GM21515 (cell line): ENCODE measurements at regions not wholly inside any gene's neighbourhood (a gene's known extent, or its start where the extent isn't known, plus 50 kb on each side); places are given as distances from the start of the nearest gene placed in this dataset.

ENCODE experiments used
- ATAC-seq: cut with Tn5 transposase; IDR thresholded peaks from one replicate; pipeline ENCODE4 v1.9.1; 2021; ENCODE audit not compliant: unreplicated experiment

DNA sequence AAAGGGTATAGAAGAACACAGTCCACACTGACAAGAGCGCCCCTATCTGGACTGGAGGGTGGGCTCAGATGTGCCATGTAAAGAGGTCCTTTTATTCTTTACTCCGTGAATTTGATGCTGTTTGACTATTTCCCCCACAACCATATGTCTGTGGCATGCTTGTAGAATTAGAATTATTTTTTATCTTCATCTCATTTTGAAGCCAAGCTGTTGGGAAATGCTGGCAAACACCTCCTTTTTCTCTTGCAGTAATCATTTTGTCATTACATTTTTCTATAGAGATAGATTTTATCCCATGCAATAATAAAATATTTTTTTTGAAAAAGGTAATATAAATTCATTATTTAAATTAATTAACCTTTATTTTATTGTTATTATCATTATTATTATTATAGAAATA, 926.6 kb upstream of the AUTS2 start:
- no peak for ATAC-seq

DNA sequence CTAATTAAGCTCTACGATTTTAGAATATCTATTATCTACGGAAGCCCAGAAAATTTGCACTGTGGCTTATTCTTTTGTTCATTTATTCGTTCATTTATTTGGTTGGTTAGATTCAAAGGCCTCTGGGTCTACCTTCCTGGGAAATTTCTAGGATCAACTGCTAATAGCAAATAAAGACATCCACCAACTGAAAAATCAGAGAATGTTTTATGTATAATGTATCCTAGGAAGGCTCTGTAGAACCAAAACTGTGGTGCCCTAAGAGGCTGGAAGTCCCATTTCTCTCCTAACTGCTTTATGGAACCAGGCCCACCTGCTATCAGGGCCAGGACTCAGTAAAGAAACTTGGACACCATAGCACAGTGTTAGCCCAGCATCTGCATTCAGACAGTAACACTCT, 923.4 kb upstream of the AUTS2 start:
- ATAC-seq: no peak

DNA sequence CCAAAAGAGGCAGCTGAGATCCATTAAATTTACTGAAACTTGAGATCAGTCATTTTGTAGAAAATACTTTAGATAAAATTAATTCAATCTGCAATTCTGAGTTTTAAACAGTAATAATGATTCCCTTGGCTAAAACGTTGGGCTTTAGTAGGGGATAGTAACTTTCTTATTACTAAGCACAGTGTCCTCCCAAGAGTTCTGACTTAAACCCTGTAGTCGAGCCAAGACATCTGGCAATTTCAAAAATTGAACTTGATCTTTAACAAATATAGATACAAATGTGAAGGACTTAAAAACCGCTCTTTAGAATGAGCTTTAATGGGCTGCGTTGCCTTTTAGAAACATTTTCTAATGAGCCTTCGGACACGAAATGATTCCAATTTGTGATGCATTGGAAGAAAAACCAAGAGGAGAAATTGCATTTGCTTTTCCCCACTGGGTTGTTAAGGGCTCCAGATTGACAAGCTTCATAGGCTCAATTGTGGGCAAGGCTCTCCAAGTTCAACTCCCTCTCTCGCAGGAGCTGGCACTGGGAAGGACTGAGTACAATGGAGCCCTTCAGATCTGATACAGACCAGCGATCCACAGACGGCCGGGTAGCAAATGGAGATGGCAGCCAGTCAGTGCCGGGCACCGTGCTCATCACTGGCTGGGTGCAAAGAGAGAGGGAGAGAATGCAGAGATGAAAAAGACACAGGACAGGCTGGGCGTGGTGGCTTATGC, 921.3 kb upstream of the AUTS2 start:
- ATAC-seq: no peak

DNA sequence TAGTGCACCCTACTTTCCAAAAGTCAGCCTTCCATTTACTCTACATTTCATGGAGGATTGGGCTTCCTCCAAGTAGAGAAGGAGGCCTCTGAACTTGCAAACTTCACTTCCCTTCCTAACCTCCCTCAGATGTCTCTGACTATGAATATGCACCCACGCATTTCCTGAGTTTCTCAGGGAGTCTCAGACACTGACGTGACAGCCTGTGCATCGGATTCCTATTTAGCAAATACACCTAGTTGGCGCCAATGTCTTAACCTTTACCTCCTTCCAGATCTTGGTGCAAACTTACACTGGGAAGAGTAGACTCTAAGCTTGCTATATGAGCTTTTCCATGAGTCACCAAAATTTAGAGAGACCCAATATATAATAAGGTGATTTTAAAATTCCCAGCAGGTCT, 920.1 kb upstream of the AUTS2 start:
- ATAC-seq: no peak

DNA sequence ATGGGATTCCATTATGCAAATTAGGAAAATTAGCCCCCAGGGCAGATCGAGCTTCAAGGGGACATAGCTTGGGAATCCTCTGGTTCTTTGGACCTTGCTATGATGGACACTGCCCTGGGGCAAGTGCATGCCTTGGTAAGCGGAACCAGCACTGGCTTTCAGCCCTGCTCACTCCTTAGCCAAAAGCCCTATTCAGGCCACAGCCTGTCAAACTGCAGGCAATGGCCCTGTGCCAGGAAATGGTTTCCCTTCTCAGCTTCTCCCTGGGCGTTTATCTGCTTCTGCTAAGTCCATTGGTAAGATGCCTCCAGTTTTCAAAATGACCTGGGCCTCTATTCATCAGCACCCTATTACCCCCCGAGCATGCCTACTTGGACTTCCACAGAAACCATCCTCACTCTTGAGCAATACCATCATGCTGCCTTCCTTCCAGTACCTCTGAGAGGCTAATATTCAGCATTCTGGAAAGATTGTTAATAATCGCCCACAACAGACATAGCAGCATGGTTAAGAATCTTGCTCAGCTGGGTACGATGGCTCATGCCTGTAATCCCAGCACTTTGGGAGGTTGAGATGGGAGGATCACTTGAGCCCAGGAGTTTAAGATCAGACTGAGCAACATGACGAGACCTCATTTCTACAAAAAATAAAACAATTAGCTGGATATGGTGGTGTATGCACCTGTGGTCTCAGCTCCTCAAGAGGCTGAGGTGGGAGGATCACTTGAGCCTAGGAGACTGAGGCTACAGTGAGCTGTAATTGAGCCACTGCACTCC, 918.6 kb upstream of the AUTS2 start:
- no peak for ATAC-seq

DNA sequence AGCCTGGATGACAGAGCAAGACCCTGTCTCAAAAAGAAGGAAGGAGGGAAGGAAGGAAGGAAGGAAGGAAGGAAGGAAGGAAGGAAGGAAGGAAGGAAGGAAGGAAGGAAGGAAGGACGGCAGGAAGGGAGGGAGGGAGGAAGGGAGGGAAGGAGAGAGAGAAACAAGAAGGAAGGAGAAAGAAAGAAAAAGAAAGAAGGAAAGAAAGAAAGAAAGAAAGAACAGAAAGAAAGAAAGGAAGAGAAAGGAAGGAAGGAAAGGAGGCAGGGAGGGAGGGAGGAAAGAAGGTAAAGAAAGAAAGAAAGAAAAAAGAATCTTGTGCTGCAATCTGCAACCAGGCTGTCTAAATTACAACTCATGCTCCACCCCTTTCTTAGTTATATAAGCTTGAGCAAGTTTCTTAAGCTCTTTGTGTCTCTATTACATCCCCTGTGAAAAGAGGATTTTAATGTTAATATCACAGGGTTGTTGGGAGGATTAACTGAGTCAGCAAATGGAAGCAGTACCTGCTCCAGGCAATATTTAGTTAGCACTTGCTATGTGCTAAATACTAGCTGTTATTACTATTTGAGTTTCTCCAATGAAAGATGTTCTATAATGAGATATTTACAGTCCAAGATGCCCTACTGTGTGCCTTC, 917.9 kb upstream of the AUTS2 start:
- no peak for ATAC-seq

DNA sequence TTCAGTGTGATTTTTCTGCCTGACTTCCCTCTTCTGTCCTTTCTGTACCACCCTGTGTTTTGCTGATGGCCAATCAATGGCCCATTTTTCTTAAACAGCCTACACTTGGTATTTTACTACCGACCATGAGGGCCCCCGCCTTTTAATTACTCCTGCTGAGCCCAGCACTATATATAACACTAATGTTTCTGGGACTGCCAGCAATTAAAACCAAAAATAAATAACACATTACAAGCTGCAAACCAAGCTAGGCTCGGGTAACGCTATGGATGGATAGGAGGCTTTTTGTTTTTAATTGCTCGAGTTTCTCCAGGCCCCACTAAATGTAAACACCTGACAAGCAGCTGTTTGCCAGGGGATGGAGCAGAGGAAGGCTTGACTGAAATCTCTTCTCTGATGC, 915.4 kb upstream of the AUTS2 start:
- ATAC-seq: no peak

DNA sequence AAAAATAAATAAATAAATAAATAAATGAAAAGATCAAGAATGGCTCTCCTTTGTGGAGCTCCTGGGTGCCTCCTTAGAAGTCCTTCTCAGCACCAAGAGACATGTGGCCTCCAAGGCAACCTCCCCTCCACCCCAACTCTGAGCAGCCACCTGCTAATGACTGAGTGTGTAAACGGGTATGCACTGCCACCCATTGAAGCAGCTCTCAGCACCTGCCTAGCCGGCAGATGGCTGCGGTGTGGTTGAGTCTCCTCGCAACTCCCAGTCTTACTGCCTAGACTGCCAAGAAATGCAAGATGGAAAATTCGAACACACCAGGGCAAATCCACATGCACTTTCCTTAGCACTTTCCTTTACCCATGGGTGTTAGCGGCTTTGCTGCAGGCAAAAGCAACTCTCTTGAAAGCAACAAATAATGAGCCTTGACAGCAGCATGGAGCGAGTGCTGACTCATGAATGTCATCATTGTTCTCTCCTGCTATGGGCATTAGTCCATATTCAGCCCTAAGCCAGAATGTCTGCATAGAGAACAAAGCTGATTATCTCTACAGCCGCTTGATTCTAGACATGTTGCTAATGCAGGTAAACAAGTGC, 913.9 kb upstream of the AUTS2 start:
- ATAC-seq: no peak

DNA sequence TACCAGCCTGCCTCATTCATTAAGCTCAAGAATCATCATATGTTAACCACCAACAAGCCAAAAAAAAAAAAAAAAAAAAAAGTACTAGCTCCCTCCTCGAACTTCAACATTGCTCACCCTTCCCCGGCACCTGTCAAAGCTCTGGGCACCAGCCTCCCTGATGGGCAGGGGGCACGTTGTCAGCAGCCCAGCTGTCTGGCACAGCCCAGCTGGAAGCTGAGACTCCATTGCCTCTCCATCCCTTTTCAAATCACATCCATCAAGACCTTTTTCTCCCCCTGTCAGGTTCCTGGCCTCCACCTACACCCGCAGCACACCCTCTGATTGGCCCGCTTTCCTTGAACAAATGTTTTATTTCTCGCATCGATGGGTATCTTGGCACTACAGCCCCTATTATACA, 913.3 kb upstream of the AUTS2 start:
- no peak for ATAC-seq

DNA sequence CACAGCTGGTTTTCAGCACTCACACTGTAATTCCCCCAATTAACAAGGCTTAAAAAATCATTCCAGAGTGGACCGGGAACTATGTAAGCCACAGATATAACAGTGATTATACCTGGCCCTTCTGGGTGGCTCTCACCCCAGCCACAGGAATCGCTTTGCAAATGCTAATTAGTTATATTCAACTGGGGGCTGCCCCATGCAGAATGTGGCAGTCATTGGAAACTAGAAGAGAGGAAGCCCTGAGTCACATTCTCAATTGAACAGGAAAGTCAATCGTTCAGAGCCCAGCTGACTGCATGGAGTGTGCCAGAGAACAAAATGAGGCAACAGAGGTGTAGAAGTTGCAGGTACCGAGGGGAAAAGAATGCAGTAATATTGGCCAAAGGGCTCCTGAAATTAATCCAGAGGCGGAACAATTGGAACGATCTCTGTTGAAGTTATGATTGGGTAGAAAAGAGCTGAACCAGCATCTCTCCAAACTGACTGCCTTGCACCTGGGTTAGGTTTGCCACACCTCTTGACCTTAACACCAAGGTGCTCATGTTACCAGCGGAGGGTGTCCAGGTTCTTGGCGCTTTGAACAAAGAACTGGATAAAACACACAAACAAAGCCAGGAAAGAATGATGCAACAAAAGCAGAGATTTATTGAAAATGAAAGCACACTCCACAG, 909.7 kb upstream of the AUTS2 start:
- no peak for ATAC-seq

DNA sequence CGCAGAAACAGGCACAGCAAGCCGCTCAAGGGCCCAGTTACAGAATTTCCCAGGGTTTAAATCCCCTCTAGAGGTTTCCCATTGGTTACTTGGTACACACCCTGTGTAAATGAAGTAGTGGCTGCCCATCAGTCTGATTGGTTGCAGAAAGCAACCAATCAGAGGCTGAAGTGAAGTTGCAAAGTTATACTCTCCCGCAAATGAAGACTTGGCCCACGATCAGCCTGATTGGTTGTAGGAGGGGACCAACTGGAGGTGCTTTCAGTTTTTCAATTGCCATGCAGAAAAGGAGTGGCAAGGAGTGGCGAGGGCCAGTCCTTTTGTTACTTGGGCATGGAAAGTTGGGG, 909.2 kb upstream of the AUTS2 start:
- no peak for ATAC-seq

DNA sequence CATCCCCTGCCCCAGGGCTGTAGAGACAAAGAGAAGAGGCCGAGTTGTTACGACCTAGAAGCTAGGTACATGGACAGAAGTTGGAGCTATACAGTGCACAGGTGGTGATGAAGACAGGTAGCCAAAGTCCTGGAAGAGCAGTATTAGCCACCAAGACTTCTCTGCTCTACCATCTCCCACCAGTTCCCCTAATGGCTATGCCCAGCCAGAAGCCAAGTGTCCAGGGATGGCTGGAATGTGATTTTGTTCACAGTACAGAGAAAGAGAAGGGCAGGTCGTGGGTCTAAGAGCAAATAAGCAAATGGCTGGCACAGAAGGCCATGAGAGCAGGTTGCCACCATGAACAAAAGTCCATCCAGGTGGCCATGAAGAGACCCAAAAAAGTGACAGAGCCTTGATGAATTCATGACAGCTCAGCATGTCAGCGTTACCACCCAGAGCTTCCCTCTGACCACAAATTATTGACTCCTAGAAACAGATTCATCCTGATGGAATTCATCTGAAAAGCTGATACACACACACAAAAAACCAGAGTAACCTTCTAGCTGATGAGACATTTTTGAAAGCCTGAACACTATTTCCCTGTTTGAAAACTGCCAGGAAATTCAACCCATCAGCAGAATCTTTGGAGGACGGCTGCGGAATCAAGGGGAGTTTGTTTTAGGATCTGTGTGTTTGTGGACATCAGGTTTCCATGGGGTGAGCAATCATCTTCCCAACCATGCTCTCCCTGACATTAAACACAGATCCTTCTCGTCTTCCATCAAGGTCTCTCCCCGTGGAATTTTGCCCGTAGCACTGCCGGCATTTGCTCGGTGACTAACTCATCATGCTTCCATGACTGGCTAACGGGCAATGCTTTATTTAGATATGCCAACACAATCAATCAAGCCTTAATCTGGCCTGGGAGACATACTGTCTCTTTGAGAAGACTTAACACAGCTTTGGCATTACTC, 906.7 kb upstream of the AUTS2 start:
- no peak for ATAC-seq

DNA sequence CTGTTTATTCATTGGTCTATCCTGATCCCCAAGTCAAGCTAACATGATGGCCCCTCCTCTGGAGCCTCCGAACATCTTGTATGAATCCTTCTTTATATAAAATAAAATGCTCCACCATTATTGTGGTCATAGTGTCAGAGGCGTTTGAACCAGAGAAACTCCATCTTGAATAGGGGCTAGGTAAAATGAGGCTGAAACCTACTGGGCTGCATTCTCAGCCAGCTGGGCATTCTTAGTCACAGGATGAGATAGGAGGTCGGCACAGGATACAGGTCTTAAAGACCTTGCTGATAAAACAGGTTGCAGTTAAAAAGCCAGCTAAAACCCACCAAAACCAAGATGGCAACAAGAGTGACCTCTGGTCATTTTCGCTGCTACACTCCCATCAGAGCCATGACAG, 905.8 kb upstream of the AUTS2 start:
- no peak for ATAC-seq

DNA sequence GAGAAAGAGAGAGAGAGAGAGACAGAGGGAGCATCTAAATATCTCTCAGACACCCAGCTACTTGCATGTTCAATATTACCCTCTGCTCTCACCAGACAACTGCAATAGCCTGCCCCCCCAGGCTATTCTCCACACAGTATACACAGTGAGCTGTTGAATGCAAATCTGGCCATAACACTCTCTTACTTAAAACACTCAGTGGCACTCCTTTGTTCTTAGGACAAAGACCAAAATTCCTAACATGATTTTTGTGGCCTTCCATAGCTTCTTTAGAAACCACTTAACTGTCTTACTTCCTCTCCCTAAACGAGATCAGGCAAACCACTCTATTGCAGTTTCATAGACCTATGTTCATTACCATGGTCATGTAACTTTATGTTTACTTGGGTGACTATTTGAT, 903.6 kb upstream of the AUTS2 start:
- no peak for ATAC-seq

DNA sequence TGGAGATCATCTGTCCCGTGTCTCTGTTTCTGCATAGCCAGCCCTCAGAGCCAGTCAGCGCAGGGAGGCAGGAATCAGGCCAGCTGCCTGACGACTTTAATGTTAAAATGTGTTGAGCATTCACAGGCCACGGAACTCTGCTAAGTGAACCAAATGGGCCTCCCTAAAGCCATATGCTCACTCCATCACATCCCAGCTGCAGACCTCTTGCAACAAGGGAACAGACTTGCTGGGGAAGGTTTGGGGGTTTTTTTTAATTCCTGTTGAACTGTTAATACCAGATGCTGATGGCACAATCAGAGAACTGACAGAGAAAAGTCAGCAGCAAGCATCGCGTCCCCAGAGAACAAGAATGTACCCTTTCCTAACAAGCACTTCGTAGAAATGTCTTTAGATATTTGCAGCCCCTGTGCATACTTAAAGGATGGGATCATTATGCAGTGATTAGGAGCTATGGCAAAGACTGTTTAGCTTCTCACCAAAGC, 900.4 kb upstream of the AUTS2 start:
- ATAC-seq: no peak

DNA sequence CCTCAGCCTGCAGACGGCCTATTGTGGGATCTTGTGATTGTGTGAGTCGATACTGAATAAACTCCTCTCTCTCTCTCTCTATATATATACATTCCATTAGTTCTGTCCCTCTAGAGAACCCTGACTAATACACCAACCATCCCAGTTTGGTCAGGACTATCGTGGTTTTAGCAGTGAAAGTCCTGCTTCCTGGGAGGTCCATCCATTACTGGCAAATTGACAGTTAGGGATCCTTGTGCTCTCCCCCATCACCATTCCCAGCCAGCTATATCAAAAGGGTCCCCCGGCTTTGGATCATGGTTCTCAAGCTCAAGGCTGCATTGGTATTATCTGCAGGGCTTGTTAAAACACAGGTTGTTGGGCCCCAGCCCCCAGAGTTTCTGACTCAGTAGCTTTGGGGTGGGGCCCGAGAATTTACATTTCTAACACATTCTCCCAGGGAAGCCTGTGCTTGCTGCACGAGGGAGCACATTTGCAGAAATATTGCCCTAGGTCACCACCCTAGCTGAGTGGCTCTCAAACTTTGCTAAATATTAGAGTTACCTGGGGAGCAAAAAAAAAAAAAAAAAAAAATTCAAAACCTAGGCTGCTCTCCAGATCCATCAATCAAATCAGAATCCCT, 899.1 kb upstream of the AUTS2 start:
- ATAC-seq: no peak

DNA sequence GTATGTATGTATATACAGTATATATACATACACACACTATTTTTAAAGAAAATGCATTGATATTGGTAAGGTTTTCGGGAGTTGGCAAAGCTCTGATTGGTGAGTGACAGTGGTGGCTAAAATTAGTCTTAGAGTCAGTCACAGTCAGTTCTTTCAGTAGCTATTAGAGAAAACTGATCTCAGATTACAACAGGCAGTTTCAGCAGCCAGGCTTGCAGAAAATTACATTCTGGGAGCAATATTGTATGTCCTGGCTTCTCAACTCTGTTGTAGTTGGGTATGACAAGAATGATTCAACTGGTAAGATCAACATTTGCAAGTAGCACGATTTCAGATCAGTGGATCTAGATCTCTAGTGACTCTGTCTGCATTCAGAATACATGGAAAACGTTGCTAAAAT, 897.9 kb upstream of the AUTS2 start:
- no peak for ATAC-seq

DNA sequence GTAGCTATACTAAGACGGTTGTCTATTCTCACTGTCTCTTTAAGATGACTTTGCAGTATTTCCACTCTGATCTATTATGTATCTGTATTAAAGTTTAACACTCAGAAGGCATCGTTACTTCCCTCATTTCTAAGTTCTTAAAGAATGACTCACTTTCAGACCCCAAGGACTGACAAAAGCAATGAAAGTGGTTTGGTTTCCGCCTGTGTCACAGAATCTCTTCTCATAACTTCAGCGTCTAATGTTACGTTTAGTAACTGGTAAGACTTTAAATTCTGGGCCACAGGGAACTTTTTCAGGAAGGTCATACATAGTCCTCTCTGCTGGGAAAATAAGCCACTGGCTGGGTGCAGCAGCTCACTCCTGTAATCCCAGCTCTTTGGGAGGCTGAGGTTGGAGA, 892.0 kb upstream of the AUTS2 start:
- no peak for ATAC-seq

DNA sequence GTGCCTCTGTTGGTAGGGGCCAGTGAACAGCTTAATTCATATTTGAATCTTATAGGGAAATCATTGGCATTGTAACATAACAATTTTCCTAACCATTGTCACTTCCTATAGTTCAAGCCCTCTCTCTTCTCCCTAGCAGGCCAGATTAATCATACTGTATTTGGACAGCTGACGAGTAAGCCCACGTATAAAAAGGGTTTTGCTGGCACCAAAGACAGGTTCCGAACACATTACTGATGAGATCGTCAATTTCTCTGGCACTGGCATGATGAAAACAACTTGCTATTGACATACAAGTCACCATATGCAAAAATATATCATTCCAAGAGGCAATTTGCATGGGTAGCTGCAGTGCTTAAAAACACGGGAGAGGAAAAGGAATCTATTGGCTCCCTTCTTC, 891.1 kb upstream of the AUTS2 start:
- no peak for ATAC-seq

DNA sequence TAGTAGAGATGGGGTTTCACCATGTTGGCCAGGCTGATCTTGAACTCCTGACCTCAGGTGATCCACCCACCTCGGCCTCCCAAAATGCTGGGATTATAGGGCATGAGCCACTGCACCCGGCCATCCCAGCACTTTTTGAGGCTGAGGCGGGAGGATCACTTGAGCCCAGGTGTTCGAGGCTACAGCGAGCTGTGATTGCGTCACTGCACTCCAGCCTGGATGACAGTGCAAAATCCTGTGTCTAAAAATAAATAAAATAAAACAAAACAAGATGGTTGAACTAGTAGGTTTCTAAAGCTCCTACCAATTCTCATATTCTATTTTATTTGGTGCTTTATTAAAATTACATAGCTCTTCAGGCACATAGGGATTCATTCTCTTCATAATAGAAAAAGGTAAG, 890.3 kb upstream of the AUTS2 start:
- ATAC-seq: no peak
